ENCODE measurements at regions not wholly inside any gene's neighbourhood (a gene's known extent, or its start where the extent isn't known, plus 50 kb on each side); places are given as distances from the start of the nearest gene placed in this dataset.

GRCh38 chr1:30637183-30637980, 86.0 kb downstream of the MATN1 start:
- no peak for TF ChIP-seq CTCF (IDR thresholded peaks at IDR 0.05; ENCODE audit: low read depth, low read length, poor library complexity, severe bottlenecking)
- TF ChIP-seq EZH2phosphoT487 (IDR thresholded peaks at IDR 0.05; ENCODE audit: borderline replicate concordance, low read length): no peak
